Pons (tissue), 1 donor: ENCODE measurements at regions not wholly inside any gene's neighbourhood (a gene's known extent, or its start where the extent isn't known, plus 50 kb on each side); places are given as distances from the start of the nearest gene placed in this dataset.
A peak's percentile ranks its signal among the peaks of the same experiment; 100 is the strongest.
"Not testable (repeated sequence)": the region's sequence is repeated elsewhere in the genome, so short reads cannot be mapped to it uniquely, and the experiment has no call there.

ENCODE experiments used
- DNase-seq: peaks from one replicate; pipeline ENCODE4 v3.0.0-alpha.2; 2016; ENCODE audit warnings: low spot score

DNA sequence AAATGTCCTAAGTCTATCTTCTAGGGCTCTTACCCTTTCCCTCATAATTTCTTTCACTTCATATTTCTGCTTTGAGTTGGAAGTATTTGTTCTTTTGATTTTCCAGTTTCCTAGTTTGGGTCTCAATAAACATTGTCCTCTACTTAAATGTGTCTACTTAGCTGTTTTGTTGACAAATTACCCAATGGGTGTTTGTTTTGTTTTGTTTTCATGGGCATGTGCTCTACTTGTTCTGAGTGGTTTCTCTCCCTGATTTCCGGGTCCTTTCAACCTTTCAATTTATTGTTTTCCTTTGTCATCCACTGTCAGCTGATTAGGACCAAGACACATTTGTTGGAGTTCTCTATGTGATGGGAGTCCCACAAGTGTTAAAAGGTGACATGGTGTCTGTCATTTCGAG is 1181.4 kb downstream of the RPA4 start:
- no peak for DNase-seq

GRCh38 chrX:98067611-98068010 is 1183.9 kb downstream of the RPA4 start:
- no peak for DNase-seq

DNA sequence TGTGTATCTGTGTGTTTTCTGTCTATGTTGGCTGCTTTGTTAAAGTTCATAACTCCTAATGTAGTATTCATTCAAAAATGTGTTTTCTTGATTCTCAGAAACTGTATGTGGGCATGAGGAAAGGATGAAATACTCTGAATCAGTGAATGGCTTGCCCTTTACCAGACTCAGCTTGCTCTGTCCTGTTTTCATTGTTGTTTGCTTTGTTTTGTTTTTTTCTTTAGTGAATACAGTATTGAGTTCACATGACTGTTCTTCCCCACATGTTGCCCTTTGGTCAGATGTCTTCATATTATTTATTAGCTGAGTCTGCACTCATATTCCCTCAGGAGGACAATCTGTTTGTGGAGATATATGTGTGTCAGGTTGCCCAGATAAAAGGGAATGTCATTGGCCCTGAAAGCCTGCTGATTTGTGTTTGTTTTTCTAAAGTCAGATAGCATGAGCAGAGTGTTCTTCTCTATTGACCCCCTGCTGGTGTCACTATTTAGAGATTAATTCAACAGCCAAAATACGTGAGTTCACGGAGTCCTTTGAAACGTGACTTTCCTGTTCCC is 1184.4 kb downstream of the RPA4 start:
- DNase-seq = peak; percentile 4

DNA sequence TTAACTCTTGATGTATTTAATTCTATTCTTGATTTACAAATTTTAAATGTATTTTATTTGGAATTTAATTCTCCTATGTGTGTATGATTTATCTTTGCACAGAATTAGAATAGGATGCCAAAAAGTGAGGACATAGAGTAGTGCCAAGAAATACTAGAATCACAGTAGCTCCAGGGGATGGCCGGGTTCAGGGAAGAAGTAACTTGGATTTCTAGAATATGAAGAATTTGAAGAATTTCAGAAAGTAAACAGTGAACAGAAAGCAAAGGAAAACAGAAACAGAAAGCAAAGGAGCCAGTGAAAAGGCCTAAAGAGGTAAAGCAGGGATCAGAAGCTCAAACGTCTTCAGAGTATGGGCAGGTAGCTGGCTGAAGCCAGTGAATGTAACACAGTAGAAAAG is 1187.6 kb downstream of the RPA4 start:
- no peak for DNase-seq

- DNase-seq = no peak
Measured at GRCh38 chrX:98077440-98077839, 1193.7 kb downstream of the RPA4 start.

DNA sequence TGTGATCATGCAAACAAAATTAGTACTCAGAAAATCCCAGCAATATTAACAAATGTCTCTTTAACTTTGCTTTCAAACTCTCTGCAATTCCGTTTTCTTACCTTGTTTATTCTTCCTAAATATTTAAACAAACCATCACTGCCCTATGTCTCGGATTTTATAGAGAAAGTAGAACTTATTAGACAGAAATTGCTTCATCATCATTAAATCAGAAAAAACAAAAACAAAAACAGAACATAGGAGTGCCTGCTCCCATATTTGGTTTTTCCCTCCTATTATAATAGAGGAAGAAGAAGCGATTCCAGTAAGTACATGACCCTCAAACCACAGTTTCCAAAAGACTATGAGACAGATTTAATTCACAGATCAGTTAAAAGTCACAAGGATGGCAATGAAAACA is 1228.0 kb downstream of the RPA4 start:
- no peak for DNase-seq

GRCh38 chrX:98114021-98114420 is 1230.3 kb downstream of the RPA4 start:
- DNase-seq = no peak

GRCh38 chrX:98141466-98141865 is 1257.8 kb downstream of the RPA4 start:
- DNase-seq = no peak

DNA sequence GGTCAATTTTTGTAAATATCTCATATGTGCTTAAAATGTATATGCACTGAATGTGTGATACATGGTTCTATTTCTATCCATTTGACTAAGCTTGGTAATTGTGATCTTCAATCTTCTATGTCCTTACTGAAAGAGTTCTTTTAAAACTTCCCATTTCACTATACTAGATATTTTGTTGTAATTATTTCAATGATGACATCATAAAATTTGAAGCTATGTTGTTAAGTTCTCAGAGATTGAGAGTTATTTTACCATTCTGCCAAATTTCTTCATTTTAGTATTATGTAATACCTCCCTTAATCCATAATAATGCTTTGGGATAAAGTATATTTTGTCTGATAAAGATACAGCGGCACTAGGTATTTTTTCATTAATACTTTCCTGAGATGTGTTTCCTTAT is 1307.3 kb downstream of the RPA4 start:
- no peak for DNase-seq

DNA sequence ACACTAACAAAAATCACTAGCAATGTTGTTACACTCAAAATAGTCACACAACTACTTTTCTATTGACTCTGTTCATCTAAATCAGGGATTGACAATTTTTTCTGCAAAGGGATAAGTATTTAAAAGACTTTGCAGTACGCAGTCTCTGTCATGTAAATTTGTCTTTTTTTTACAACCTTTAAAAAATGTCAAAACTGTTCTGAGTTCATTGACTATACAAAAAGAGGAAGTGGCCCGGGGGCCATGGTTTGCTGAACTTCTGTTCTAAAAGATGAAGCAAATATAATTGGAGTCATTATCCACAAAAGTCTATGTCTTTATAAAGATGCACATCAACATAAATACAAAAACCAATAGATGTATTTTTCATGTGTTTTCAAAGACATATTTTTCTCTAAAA is 1310.3 kb downstream of the RPA4 start:
- DNase-seq = no peak

DNA sequence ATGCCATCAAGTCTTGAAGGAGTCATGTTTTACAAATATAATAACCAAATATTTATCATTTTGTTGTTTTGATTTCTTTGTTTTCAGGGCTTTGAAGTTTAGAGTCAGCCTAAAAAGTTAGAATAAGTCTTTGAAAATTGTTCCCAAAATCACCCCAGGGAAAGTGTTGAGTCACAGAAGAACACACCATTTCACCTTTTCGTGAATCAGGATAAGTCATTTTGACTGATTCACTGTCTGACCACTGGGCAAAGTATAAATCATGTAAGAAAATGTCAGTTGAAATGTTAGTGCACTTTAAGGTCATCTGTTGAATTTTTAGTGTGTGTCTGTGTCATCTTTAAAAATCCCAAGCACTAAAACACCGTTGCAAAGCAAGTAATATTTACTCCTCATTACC is 1320.1 kb downstream of the RPA4 start:
- no peak for DNase-seq

- no peak for DNase-seq
Measured at GRCh38 chrX:98207947-98208346, 1324.2 kb downstream of the RPA4 start.

- DNase-seq = no peak
Measured at GRCh38 chrX:98231003-98231402, 1347.3 kb downstream of the RPA4 start.

- not testable (repeated sequence) for DNase-seq
Measured at GRCh38 chrX:98240061-98240460, 1356.4 kb downstream of the RPA4 start.

DNA sequence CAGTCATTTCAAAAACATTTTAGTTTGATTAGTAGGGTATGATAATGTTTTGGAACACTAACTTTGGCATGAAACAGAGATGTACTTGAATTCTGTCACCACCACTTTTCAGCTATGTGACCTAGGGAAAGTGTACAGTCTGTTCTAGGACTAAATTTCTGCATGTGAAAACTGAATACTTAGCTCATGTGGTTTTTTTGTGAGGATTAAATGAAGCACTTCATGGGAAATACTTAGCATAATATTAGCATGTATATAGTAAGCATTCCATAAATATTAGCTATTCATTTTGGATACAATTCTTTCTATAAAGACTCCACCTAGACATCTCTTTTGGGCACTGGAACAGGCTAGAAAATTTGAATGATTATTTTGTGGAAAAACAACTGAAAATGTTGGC is 1379.4 kb downstream of the RPA4 start:
- DNase-seq = no peak

DNA sequence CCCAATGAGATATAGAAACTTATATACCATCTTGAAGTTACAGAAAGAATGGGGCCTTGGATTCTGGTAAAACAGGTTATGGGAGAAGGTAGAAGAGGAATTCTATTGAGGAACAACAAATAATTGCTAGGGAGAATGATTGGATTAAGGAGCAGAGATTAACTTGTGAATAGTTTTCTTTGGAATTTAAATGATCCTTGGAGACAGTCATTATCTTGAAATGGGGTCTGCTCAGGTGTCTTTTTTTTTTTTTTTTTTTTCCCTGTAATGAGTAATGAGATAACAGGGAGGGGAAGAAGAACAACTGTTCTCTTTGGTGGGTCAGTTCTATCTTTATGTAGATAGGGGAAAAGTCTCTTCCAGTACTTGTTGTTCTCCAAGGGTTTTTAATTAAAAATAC is 1406.0 kb downstream of the RPA4 start:
- no peak for DNase-seq

- DNase-seq = no peak
Measured at GRCh38 chrX:98294310-98294709, 1410.6 kb downstream of the RPA4 start.

DNA sequence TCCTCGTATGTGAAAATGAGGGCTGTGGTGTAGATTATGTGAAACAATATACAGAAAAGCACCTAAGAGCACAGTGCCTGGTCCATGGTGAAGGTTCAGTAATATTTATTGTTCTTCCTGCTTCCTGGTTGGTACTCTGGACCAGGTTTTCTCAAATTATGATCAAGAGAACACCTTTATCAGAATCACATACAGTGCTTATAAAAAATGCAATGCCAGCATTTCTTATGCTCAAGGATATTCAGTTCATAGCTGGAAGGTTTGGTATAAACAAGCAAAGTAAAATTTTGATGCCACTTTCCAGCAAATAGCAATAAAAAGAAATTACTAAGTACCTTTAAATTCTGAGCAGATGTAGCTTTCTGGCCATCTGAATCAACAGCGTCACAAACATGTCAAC is 1412.4 kb downstream of the RPA4 start:
- DNase-seq = no peak

DNA sequence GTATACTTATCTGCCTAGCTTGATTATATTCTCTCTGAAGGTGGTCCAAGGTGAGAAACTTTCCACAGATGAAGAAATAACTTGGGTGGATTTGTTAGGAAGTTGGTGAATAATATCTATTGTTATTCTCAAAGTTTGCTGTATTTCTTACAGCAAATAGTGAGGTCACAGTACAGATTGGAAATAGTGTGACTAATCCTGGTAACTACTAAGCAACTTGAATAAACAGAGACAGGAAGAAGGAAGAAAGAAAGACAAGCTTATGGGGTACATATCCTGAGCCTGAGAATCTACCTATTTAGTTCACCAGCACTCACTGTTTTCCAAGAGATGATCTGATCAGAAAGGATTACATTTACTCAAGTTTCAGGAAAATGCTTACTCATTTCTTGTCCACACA is 1416.1 kb downstream of the RPA4 start:
- DNase-seq = no peak

DNA sequence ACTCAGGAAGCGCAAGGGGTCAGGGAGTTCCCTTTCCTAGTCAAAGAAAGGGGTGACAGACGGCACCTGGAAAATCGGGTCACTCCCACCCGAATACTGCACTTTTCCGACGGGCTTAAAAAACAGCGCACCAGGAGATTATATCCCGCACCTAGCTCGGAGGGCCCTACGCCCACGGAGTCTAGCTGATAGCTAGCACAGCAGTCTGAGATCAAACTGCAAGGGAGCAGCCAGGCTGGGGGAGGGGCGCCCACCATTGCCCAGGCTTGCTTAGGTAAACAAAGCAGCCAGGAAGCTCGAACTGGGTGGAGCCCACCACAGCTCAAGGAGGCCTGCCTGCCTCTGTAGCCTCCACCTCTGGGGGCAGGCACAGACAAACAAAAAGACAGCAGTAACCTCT is 1416.8 kb downstream of the RPA4 start:
- not testable (repeated sequence) for DNase-seq

- no peak for DNase-seq
Measured at GRCh38 chrX:98331407-98331806, 1447.7 kb downstream of the RPA4 start.

DNA sequence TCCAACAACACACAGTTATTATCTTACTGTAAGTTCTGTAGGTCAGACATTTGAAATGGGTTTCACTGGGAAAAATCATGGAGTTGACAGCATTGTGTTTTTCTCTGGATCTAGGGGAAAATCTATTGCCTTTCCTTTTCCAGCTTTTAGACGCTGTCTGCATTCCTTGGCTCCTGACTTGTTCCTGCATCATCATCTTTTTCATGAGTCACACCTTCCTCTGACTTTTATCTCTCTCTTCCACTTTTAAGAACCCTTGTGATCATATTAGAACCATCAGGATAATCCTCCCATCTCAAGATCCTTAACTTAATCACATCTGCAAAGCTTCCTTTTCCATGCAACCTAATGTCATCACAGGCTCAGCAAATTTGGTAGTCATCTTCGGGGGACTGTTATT is 1454.8 kb downstream of the RPA4 start:
- DNase-seq = no peak

DNA sequence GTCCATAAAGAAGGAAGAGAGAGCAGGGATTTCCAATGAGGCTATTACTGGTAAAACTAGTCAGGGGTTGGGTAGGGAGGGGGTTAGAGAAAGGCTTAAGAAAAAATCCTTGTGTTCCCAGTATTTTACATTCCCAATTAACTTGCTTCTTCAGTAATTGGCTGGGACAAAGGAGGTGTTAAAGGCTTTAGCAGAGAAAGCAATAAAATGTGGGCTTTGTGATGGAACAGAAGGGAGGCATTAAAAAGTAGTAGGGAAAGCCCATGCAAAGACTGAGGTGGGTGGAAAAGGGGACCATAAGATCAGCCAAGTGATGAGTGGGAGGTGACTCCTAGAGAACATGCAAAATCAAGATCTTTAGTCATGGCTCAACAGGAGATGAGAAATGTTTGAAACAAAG is 1467.2 kb downstream of the RPA4 start:
- DNase-seq = no peak

DNA sequence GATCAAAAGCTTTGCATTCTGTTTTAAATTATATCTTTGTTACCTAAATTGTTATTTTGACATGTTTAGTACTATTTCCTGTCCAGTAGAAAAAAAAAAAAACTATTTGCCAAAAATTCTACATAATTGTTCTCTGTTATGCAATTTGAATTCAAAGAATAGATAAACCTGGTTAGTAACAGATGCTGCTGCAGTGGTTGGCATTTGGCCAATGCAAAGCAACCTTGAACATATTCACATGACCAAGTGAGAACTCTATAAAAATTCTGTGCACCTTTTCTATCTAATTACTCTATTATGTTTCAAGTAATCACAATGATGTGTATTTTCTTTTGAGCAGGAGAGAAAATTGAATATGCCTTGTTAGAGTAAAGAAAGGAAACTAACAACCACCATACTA is 1473.4 kb downstream of the RPA4 start:
- no peak for DNase-seq

- no peak for DNase-seq
Measured at GRCh38 chrX:98362630-98363029, 1478.9 kb downstream of the RPA4 start.
